GM10266 (cell line): ENCODE measurements at regions not wholly inside any gene's neighbourhood (a gene's known extent, or its start where the extent isn't known, plus 50 kb on each side); places are given as distances from the start of the nearest gene placed in this dataset.

Source experiments
- DNase-seq: peaks from one replicate; pipeline ENCODE4 v3.0.0; 2012; ENCODE audit errors: extremely low spot score
- TF ChIP-seq, protein P1 (sequence below): IDR thresholded peaks from 2 replicates; pipeline ENCODE4 v1.5.1; 2012; ENCODE audit warnings: mild to moderate bottlenecking, low read depth; ENCODE audit not compliant: control insufficient read depth, insufficient read depth; ENCODE audit errors: missing control alignments

DNA sequence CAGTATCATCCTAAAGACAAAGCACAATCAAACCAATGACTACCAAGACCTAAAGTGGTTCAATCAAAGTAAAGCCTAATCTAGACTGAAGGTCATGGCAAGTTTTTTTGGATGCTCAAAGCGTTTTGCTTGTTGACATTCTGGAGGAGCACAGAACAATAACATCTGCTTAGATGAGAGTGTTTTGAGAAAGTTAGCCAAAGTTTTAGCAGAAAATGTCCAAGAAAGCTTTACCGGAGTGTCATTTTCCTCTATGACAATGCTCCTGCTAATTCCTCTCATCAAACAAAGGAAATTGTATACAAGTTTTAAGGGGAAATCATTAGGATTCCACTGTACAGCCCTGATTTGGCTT is 256.9 kb upstream of the FAT3 start:
- no peak for DNase-seq
- TF ChIP-seq, protein P1, sequence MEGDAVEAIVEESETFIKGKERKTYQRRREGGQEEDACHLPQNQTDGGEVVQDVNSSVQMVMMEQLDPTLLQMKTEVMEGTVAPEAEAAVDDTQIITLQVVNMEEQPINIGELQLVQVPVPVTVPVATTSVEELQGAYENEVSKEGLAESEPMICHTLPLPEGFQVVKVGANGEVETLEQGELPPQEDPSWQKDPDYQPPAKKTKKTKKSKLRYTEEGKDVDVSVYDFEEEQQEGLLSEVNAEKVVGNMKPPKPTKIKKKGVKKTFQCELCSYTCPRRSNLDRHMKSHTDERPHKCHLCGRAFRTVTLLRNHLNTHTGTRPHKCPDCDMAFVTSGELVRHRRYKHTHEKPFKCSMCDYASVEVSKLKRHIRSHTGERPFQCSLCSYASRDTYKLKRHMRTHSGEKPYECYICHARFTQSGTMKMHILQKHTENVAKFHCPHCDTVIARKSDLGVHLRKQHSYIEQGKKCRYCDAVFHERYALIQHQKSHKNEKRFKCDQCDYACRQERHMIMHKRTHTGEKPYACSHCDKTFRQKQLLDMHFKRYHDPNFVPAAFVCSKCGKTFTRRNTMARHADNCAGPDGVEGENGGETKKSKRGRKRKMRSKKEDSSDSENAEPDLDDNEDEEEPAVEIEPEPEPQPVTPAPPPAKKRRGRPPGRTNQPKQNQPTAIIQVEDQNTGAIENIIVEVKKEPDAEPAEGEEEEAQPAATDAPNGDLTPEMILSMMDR = no peak

- no peak for DNase-seq
- TF ChIP-seq, protein P1 = no peak
Measured at GRCh38 chr11:91967026-91967690, 257.5 kb upstream of the FAT3 start.

DNA sequence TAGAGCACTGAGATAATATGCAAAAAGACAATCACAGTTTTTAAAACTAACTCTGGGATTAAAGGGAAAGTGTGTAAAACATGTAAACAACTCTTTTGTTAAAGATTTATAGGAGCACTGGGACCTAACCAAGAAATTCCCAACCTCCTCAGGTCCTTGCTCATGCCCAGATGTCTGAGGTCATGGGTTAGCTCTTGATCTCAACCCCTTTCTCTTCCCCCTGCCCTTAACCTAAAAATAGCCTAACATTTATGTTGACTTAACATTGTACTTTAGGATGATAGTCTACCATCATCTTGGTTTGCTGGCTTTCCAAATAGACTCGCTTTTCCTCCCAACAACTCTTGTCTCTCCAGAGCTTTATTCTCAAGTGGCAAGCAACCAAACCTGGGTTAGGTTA is 258.2 kb upstream of the FAT3 start:
- DNase-seq = no peak

GRCh38 chr11:91960770-91961169 is 263.8 kb upstream of the FAT3 start:
- TF ChIP-seq, protein P1 = no peak
- no peak for DNase-seq

More for the DNA sequence above, 258.2 kb upstream of the FAT3 start:
- TF ChIP-seq, protein P1 = no peak

DNA sequence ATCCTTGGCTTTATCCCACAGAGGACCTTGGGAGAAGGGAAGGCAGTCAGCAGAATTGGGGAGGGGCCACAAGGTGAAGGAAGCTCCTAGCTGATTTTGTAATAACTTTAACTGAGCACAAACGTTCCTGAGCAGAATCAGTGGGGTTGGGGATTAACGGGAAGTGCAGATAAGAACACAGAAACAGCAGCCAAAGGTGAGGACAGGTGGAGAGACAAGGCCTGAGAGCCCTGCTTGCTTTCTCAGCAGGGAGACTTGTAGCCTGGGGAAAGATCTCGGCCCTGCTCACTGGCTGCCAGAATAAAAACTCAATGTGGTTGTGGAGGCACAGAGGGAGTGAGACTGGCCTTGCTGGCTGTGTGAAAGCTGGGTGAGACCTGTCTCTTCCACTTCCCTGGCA is 265.2 kb upstream of the FAT3 start:
- DNase-seq = no peak
- TF ChIP-seq, protein P1 = no peak

GRCh38 chr11:91956711-91957110 is 267.9 kb upstream of the FAT3 start:
- TF ChIP-seq, protein P1 = no peak

DNA sequence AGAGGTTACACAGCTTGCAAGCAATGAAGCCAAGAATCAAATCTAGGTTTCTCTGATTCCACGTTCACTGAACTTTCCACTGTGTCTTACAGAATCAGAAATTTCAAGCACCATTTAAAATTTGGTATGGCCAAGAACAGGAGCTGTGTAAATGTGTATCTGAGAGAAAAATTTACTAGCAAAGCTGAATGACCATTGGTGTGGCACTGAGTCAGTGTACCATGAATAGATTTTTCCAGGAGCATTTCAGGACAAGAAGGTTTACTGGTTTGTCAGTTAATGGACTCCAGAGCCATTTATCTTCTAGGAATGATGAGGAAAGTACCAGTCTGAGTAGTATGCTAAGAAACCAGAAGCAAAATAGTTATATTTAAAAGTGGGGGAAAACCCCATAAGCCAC is 269.4 kb upstream of the FAT3 start:
- DNase-seq = no peak
- TF ChIP-seq, protein P1 = no peak

More at GRCh38 chr11:91956711-91957110, 267.9 kb upstream of the FAT3 start:
- no peak for DNase-seq
